ENCODE measurements at regions not wholly inside any gene's neighbourhood (a gene's known extent, or its start where the extent isn't known, plus 50 kb on each side); places are given as distances from the start of the nearest gene placed in this dataset.

DNA sequence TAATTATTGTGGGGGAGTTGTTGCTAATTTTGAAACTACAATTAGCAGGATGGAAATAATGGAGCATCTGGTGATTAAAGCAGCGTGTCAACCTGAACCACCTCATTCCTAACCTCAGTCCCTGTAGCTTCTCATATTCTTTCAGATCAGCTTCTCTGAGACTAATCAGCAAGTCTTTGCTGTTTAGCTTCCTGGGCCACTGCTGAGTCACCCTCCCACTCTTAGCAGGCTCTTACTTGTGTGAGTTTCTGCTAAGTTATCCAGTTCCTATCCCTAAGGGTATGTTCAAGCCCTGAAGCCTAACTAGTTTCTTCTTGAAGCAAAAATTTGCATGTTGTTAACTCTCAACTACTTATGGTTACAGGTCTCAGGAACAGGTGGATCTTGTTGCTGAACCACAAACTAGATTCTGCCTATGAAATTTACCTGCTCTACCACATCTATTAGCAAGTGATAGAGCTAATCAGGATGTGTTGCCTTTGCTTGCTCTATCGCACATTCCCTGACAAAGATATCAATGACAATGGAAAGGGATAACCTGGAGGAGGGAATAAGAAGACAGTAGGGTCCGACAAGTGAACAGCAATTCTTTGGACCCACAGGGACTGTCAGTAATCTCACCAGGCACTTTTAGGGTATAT, 134.2 kb downstream of the EIF4E start:
- no peak for TF ChIP-seq EZH2 (IDR thresholded peaks at IDR 0.05; ENCODE audit: borderline replicate concordance)
- no peak for TF ChIP-seq EZH2phosphoT487 (IDR thresholded peaks at IDR 0.05; ENCODE audit: low read depth, severe bottlenecking, unreplicated experiment)
- Histone ChIP-seq H3K79me2 (no peaks in the 10 kb centered on the region), H3K36me3 (replicated peaks; ENCODE audit: insufficient read depth, low read depth) (no peaks in the 10 kb centered on the region), H3K4me2 (no peak overlapping the region), H3K4me3 (no peak overlapping the region), H2AFZ (no peak overlapping the region), H3K27me3 (no peaks in the 10 kb centered on the region), H3K9me3 (ENCODE audit: low read depth) (no peaks in the 10 kb centered on the region), H3K4me1 (ENCODE audit: insufficient read depth) (no peaks in the 10 kb centered on the region), H3K27ac (no peak overlapping the region), H3K9me2 (replicated peaks; ENCODE audit: insufficient read depth) (no peaks in the 10 kb centered on the region), H4K20me1 (ENCODE audit: insufficient read depth, poor library complexity, severe bottlenecking) (no peaks in the 10 kb centered on the region)
- DNase-seq (ENCODE audit: low spot score): peak; percentile 25
- 61% methylated on average over 3 of the region's 3 CpGs for WGBS (ENCODE audit: low lambda C conversion rate, missing lambda C conversion rate)

- Histone ChIP-seq H2AFZ (no peak overlapping the region), H3K4me3 (no peak overlapping the region), H3K4me1 (ENCODE audit: insufficient read depth) (no peaks in the 10 kb centered on the region), H4K20me1 (ENCODE audit: insufficient read depth, poor library complexity, severe bottlenecking) (no peaks in the 10 kb centered on the region), H3K9me3 (ENCODE audit: low read depth) (no peaks in the 10 kb centered on the region), H3K9me2 (replicated peaks; ENCODE audit: insufficient read depth) (no peaks in the 10 kb centered on the region), H3K36me3 (replicated peaks; ENCODE audit: insufficient read depth, low read depth) (no peaks in the 10 kb centered on the region), H3K27me3 (no peaks in the 10 kb centered on the region), H3K27ac (no peak overlapping the region), H3K4me2 (no peak overlapping the region), H3K79me2 (no peaks in the 10 kb centered on the region)
- 96% methylated on average over 3 of the region's 3 CpGs for WGBS (ENCODE audit: low lambda C conversion rate, missing lambda C conversion rate)
- TF ChIP-seq EZH2phosphoT487 (IDR thresholded peaks at IDR 0.05; ENCODE audit: low read depth, severe bottlenecking, unreplicated experiment) (no peak), EZH2 (IDR thresholded peaks at IDR 0.05; ENCODE audit: borderline replicate concordance) (no peak), CTCF (IDR thresholded peaks at IDR 0.05; ENCODE audit: poor library complexity) (no peak)
- DNase-seq (ENCODE audit: low spot score): no peak
Observed at GRCh38 chr4:98793658-98794057, 135.2 kb upstream of the TSPAN5 start.

GRCh38 chr4:98786866-98787265, 128.5 kb upstream of the TSPAN5 start:
- H3K4me3 ChIP-seq: no peak overlapping the region
- H3K36me3 ChIP-seq (replicated peaks; ENCODE audit: insufficient read depth, low read depth): no peaks in the 10 kb centered on the region
- H3K27me3 ChIP-seq: no peaks in the 10 kb centered on the region
- H3K4me1 ChIP-seq (ENCODE audit: insufficient read depth): no peaks in the 10 kb centered on the region
- H3K9me3 ChIP-seq (ENCODE audit: low read depth): no peaks in the 10 kb centered on the region
- H3K27ac ChIP-seq: no peak overlapping the region
- H2AFZ ChIP-seq: no peak overlapping the region
- H4K20me1 ChIP-seq (ENCODE audit: insufficient read depth, poor library complexity, severe bottlenecking): no peaks in the 10 kb centered on the region
- no peak for DNase-seq (ENCODE audit: low spot score)
- TF ChIP-seq EZH2phosphoT487 (IDR thresholded peaks at IDR 0.05; ENCODE audit: low read depth, severe bottlenecking, unreplicated experiment) (no peak), EZH2 (IDR thresholded peaks at IDR 0.05; ENCODE audit: borderline replicate concordance) (no peak), CTCF (IDR thresholded peaks at IDR 0.05; ENCODE audit: poor library complexity) (no peak)
- H3K4me2 ChIP-seq: no peak overlapping the region
- WGBS (ENCODE audit: low lambda C conversion rate, missing lambda C conversion rate): 80% methylated on average over 6 of the region's 6 CpGs
- H3K9me2 ChIP-seq (replicated peaks; ENCODE audit: insufficient read depth): no peaks in the 10 kb centered on the region
- H3K79me2 ChIP-seq: no peaks in the 10 kb centered on the region

GRCh38 chr4:98784947-98785706, 126.7 kb upstream of the TSPAN5 start:
- TF ChIP-seq EZH2 (IDR thresholded peaks at IDR 0.05; ENCODE audit: borderline replicate concordance): no peak
- TF ChIP-seq EZH2phosphoT487 (IDR thresholded peaks at IDR 0.05; ENCODE audit: low read depth, severe bottlenecking, unreplicated experiment): no peak
- no peak for TF ChIP-seq CTCF (IDR thresholded peaks at IDR 0.05; ENCODE audit: poor library complexity)
- Histone ChIP-seq H3K36me3 (replicated peaks; ENCODE audit: insufficient read depth, low read depth) (no peaks in the 10 kb centered on the region), H3K27ac (peak overlapping the region; percentile 65), H3K4me1 (ENCODE audit: insufficient read depth) (no peaks in the 10 kb centered on the region), H3K9me3 (ENCODE audit: low read depth) (no peaks in the 10 kb centered on the region), H3K79me2 (no peaks in the 10 kb centered on the region), H3K27me3 (no peaks in the 10 kb centered on the region), H2AFZ (no peak overlapping the region), H4K20me1 (ENCODE audit: insufficient read depth, poor library complexity, severe bottlenecking) (no peaks in the 10 kb centered on the region), H3K9me2 (replicated peaks; ENCODE audit: insufficient read depth) (no peaks in the 10 kb centered on the region), H3K4me3 (no peak overlapping the region), H3K4me2 (no peak overlapping the region)
- 90% methylated on average over 4 of the region's 4 CpGs for WGBS (ENCODE audit: low lambda C conversion rate, missing lambda C conversion rate)
- DNase-seq (ENCODE audit: low spot score): peak; percentile 23

Measured in hepatocyte (in vitro differentiated cells).